ENCODE measurements at regions not wholly inside any gene's neighbourhood (a gene's known extent, or its start where the extent isn't known, plus 50 kb on each side); places are given as distances from the start of the nearest gene placed in this dataset.

- no peak for DNase-seq (ENCODE audit: low read depth, low spot score)
- H3K9me3 ChIP-seq (ENCODE audit: control insufficient read depth in 1 of 2, insufficient read depth in 1 of 2, low read depth in 1 of 2, low read length in 2 of 2) = no peaks in the 10 kb centered on the region
- no peak overlapping the region for H3K27ac ChIP-seq (ENCODE audit: low read depth, low read length)
- ChIA-PET POLR2A (no interaction called here), CTCF (interaction anchor here (1.4 kb wide), 1 partner anchor 123 kb away, joined by 3 read pairs; no protein-coding TSS in a partner anchor), RAD21 (ENCODE audit: low non-redundant PET in 1 of 2, low total read pairs in 2 of 2, uncharacterized antibody in 2 of 2, unreplicated experiment in 2 of 2) (no interaction called here)
- no peaks in the 10 kb centered on the region for H3K27me3 ChIP-seq (ENCODE audit: insufficient read depth, low read length)
- no peak overlapping the region for H3K4me3 ChIP-seq (replicated peaks in 1 of 2; ENCODE audit: low read depth in 1 of 2, low read length in 2 of 2)
- H3K79me2 ChIP-seq (ENCODE audit: insufficient read depth, low read length) = no peaks in the 10 kb centered on the region
- H4K20me1 ChIP-seq (ENCODE audit: insufficient read depth) = no peaks in the 10 kb centered on the region
- no peak overlapping the region for H2AFZ ChIP-seq (ENCODE audit: low read depth, low read length, poor library complexity, severe bottlenecking)
- ATAC-seq = no peak
- TF ChIP-seq SP1 (IDR thresholded peaks at IDR 0.05; ENCODE audit: low read depth) = no peak
- TF ChIP-seq ZFX (IDR thresholded peaks at IDR 0.05) = no peak
- TF ChIP-seq CTCF (IDR thresholded peaks at IDR 0.05 in 2 of 3, conservative IDR thresholded peaks at IDR 0.05 in 1 of 3; ENCODE audit: borderline replicate concordance in 1 of 3, insufficient read depth in 1 of 3, low read depth in 2 of 3, low read length in 2 of 3) = no peak
- no peak for TF ChIP-seq RAD21 (IDR thresholded peaks at IDR 0.05; ENCODE audit: low read depth)
- no peak for TF ChIP-seq EZH2phosphoT487 (IDR thresholded peaks at IDR 0.05; ENCODE audit: borderline replicate concordance)
- no peak for TF ChIP-seq CBX3 (IDR thresholded peaks at IDR 0.05; ENCODE audit: low read depth)
- no peak for TF ChIP-seq FOSL1 (IDR thresholded peaks at IDR 0.05; ENCODE audit: low read depth)
- TF ChIP-seq JUND (IDR thresholded peaks at IDR 0.05) = no peak
- TF ChIP-seq REST (IDR thresholded peaks at IDR 0.05; ENCODE audit: low read depth) = no peak
- no peak for TF ChIP-seq POLR2AphosphoS5 (IDR thresholded peaks at IDR 0.05; ENCODE audit: low read depth, low read length)
- no peak overlapping the region for H3K9ac ChIP-seq (ENCODE audit: low read length)
- no peak overlapping the region for H3K4me2 ChIP-seq (ENCODE audit: low read length)
- peaks cover 0 to 5% of the 10 kb centered on the region in 2 experiments; a peak in 1 of 4 replicates for H3K4me1 ChIP-seq (ENCODE audit: control insufficient read depth in 1 of 2, insufficient read depth in 2 of 2, low read length in 2 of 2)
- BruUV-seq (replicated peaks) = no TSS peak
- H3K9me2 ChIP-seq (ENCODE audit: insufficient read depth) = no peaks in the 10 kb centered on the region
- H3K36me3 ChIP-seq (ENCODE audit: control insufficient read depth in 1 of 2, insufficient read depth in 2 of 2, low read length in 2 of 2) = no peaks in the 10 kb centered on the region
- intact Hi-C loops (cut with micrococcal nuclease) = loop anchor here (10.0 kb wide), 2 partner anchors 826 to 1456 kb away; no protein-coding TSS in a partner anchor
Measured at GRCh38 chr1:224518528-224518927, 83.9 kb upstream of the WDR26 start.
